Renal cortical epithelial cell (primary cell): ENCODE measurements at regions not wholly inside any gene's neighbourhood (a gene's known extent, or its start where the extent isn't known, plus 50 kb on each side); places are given as distances from the start of the nearest gene placed in this dataset.
A peak's percentile ranks its signal among the peaks of the same experiment; 100 is the strongest.
"Not testable (repeated sequence)": the region's sequence is repeated elsewhere in the genome, so short reads cannot be mapped to it uniquely, and the experiment has no call there.

Experiments
- DNase-seq: peaks from one replicate; pipeline ENCODE4 v3.0.0-alpha.2; 2011; ENCODE audit warnings: low read depth

DNA sequence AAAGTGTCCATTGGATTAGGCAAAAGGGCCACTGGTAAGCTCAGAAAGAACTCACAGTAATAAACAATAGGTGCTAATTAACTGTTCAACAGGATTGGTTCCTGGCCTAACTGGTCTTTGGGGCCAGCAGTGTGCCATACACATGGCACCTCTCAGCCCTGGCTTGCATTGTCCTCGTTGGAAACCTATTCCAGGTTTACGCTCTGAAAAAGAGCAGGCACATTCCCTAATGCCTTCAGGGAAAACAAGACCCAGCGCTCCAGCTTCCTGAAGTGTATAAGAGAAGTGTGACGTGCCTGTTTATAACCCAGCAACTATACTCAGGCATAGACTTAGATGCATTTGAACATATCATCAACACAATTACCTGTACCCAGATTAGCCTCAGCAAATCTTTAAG is 51.9 kb upstream of the RBM47 start:
- no peak for DNase-seq

DNA sequence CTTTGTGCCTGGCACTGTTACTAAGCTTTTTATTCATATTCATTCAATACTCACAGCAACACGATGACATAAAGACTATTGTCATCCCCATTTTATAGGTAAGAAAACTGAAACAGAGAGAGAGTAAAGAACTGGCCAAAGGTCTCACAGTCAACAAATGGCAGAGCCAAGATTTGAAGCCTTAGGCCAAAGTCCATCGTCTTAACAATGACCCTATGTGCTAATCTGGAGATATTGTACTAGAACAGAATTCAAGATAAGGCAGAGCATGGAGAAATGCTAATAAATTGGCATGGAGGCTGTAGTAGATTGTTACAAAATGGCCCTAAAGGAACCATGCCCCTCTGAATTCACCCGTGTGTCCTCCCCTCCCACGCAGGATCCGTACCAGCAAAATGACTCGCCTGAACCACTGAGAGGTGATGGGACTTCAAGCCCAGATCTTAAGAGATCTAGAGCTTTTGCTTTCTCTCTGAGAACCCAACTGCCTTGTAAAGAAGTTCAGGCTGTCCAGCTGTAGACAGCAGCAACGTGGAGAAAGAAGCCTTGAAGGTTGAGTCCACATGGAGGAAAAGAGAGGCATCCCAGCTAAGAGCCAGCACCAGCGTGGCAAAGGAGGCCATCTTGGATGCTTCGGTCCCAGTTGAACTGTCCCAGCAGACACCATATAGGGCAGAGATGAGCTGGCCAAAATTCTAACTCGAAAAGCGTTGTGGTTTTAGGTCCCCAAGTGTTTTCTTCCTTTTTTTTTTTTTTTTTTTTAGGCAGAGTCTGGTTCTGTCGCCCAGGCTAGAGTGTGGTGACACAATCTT is 52.8 kb upstream of the RBM47 start:
- DNase-seq = no peak

DNA sequence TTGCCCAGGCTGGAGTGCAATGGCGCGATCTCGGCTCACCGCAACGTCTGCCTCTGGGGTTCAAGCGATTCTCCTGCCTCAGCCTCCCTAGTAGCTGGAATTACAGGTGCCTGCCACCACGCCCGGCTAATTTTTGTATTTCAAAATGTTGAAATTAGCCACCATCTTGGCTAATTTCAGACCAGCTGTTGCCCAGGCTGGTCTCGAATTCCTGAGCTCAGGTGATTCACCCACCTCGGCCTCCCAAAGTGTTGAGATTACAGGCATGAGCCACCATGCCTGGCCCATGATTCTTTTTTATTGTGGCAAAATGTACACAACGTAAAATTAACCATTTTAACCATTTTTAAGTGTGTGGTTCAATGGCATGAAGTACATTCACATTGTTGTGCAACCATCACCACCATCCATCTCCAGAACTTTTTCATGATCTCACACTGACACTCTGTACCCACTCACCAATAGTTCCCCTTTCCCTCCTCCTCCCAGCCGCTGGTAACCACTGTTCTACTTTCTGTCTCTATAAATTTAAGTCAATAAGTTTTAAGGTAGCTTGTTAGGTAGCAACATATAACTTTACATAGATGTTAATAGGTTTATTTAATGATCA is 54.0 kb upstream of the RBM47 start:
- DNase-seq = not testable (repeated sequence)

DNA sequence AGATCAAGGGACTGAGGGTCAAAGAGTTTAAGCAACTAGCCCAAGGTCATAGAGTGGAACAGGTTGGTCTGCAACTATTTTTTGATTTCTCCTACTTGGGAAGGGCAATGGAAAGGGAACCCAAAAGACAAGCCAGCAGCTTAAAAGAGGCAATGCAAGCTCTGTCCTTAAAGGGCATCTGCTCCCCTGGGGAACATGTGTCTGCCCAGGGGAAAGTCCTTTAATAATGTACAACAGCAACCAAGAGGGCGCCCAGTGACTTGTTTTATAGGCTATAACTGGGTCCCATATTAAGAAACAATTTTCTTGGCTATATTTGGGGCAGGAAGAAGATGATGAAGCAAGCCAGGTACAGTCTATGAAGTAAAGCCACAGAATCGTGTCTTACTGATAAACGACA is 54.7 kb upstream of the RBM47 start:
- no peak for DNase-seq

DNA sequence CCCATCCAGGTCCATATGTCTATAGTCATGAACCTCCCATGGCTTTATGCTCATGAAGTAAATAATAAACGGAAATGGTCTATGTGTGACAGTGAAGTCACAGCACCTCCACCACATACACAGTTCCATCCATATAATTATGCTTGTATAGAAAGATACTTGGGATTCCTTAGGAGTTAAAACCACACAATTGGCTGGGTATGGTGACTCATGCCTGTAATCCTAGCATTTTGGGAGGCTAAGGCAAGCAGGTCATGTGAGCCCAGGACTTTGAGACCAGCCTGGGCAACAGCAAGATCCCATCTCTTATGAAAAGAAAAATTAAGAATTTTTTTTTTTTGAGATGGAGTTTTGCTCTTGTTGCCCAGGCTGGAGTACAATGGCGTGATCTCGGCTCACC is 55.6 kb upstream of the RBM47 start:
- peak; percentile 50 for DNase-seq

DNA sequence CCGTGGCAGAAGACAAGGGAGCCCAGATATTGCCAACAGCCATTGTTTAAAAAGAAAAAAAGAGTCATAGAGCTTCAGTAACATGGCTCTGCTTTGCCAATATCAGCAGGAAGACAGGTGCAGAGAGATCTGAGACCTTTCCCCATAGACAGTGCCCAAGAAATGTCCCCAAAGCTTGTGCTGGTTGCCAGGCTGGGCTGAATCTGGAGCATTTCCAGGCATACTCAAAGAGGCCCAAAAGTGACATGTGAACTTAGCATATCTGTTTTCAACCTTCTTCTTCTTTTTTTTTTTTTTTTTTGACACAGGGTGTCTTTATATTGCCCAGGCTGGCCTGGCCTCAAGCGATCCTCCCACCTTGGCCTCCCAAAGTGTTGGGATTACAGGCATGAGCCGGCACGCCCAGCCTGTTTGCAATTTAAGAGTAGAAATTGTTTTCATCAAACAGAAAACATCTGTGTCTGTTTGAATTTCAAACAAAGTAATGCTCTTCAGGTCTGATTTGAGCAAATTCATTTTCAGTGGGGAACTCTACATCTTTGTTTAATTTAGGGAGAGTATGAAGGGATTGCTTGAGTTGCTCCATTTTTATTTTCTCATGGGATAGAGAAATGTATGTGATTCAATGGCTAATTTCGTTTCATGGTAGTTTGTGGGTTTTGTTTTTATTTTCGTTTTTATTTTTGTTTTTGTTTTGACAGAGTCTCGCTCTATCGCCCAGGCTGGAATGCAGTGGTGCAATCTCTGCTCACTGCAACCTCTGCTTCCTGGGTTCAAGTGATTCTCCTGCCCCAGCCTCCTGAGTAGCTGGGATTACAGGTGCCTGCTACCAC is 56.6 kb upstream of the RBM47 start:
- DNase-seq = no peak

DNA sequence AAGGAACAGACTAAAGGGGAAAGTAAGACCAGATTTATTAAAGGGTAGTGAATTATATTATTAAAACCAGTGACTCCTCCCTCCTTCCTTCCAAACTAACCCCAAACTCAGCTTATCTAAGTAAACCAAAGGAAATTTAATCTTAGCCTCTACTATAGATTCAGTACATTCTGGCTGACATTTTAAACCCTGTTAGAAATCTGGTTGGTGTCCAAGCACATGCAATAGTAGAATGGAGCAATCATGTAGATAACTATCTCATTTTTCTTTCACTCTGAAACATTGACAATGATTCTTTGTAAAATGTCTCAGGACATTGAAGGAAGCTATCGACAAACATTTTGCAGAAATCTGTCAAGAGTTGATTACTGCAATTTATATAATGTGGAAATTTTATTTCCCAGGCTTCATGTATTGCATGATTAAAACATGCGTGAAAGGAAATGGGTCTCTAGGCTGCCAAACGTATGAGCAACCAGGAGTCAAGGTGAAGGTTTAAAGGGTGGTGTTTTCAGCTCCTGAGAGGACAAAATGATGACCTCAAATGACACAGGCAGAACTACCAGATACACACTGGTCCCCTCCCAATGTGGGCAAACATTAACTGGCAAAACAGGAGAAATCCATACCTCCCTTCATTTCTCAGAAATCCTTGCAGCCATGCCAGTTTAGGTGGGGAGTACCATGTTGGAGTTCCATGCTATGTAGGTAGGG is 58.2 kb upstream of the RBM47 start:
- DNase-seq = no peak

DNA sequence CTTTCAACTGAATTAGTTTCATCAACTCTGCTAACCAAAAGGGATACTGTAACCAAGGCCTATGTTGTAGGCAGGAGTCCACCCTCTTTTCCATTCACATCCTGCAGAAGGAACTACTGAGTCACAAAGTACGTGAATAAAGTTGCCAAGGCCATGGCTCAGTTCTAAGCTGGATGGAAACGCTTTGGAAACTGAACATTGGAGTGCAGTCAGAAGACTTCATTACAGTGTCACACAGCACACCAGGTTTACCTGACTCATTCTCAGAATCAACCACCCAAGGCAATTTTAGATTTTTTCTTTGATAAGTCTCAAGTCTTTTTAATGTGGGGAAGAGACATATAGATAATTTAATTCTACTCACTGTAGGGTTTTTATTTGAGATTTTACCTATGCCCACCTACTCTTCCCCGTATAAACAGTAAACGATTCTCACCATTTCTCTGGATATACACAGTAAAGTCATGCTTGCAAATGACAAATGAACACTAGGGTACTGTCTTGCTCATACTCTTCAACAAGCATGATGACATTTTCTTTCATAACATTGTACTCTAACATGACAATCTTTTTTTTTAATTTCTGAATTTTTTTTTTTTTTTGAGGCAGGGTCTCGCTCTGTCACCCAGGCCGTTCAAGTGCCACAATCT is 58.9 kb upstream of the RBM47 start:
- peak; percentile 20 for DNase-seq

DNA sequence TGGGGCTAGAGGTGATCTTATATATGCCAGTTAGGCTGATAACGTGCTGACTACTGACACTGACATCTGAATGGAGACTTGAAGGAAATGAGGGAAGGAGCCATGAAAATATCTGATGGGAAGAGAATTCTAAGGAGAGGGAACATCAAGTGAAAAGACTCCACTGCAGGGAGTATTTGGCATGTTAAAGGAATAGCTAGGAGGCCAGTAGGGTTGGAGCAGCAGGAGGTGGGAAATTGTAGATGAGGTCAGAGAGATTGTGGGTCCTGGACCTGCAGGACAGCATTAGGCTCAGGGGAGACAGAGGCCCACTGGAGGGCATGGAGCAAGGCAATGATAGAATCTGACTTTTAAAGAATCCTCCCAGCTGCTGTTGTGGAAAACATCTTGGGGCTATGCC is 55.8 kb upstream of the NSUN7 start:
- no peak for DNase-seq

DNA sequence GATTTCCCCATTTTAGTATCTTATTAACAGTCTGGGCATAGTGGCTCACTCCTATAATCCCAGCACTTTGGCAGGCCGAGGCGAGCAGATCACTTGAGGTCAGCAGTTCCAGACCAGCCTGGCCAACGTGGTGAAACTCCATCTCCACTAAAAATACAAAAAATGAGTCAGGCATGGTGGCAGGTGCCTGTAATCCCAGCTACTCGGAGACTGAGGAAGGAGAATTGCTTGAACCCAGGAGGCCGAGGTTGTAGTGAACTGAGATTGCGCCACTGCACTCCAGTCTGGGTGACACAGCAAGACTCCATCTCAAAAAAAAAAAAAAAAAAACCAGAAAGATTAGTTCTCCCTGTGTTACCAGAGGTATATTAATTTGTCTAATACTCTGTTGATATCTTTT is 52.3 kb upstream of the NSUN7 start:
- not testable (repeated sequence) for DNase-seq

DNA sequence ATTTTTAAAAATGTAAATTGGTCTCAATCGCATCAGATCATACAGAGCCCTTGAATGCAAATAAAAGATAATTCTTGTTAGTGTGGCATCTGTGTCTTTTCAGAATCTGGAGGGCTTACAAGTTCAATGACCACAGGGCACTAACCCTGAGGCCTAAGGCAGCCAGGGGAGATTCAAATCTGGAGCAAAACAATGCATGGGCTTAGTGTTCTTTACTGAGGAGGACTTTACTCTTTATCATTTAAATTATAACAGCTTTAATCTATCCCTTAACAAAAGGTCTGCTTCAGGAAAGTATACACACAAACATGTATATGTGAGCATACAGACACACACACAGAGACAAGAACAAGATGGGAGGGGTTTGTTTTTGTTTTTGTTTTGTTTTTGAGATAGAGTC is 51.0 kb upstream of the NSUN7 start:
- no peak for DNase-seq

DNA sequence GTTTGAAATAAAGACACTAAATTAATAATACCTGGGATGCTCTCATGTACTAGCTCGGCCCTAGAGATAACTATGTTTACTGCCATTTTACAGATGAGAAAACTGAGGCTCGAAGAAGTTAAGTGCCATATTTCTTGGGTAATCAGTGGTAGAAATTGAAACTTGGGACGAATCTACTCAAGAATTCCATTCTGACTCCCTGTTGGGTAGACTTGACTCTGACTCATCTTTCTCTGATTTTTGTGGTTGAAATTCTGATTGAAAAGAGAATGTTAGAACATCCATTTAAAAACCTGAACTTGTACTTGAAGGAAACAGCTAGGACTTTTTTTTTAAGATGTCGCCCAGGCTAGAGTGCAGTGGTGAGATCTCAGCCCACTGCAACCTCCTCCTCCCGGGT is 50.1 kb upstream of the NSUN7 start:
- peak; percentile 83 for DNase-seq
